ENCODE measurements at regions not wholly inside any gene's neighbourhood (a gene's known extent, or its start where the extent isn't known, plus 50 kb on each side); places are given as distances from the start of the nearest gene placed in this dataset.

GRCh38 chr13:85068231-85068630 lies 731.0 kb downstream of the SLITRK6 start:
- TF ChIP-seq POLR2A (IDR thresholded peaks at IDR 0.05; ENCODE audit: low read depth, low read length), result no peak
- no peak for TF ChIP-seq POLR2AphosphoS5 (IDR thresholded peaks at IDR 0.05; ENCODE audit: low read depth, low read length)
